ENCODE measurements at regions not wholly inside any gene's neighbourhood (a gene's known extent, or its start where the extent isn't known, plus 50 kb on each side); places are given as distances from the start of the nearest gene placed in this dataset.

- TF ChIP-seq CTCF (IDR thresholded peaks at IDR 0.05) (no peak), POLR2A (IDR thresholded peaks at IDR 0.05) (no peak)
These were observed 100.7 kb upstream of the IRX4 start for GRCh38 chr5:1983401-1983800.

Data from body of pancreas (tissue), 4 donors.